DND-41 (cell line): ENCODE measurements at regions not wholly inside any gene's neighbourhood (a gene's known extent, or its start where the extent isn't known, plus 50 kb on each side); places are given as distances from the start of the nearest gene placed in this dataset.
A peak's percentile ranks its signal among the peaks of the same experiment; 100 is the strongest.

Experiments
- ATAC-seq: fragments of 200-7000 bp; cut with Tn5 transposase; 3 replicates; pipeline ENCODE4 v1.9.1; 2021; ENCODE audit warnings: low read depth; ENCODE audit not compliant: insufficient read depth
- DNase-seq: peaks from one replicate; pipeline ENCODE4 v3.0.0-alpha.2; 2020
- H2AFZ ChIP-seq: 2 replicates; pipeline ENCODE4 v1.6.0; 2012; ENCODE audit warnings: low read depth, low read length
- H3K27ac ChIP-seq: 2 replicates; pipeline ENCODE4 v1.5.1; 2012; ENCODE audit warnings: low read length, inconsistent platforms
- H3K27me3 ChIP-seq: fragments of 200-600 bp; sonication (generic); 2 replicates; pipeline ENCODE4 v1.6.0; 2012; ENCODE audit warnings: low read length, mild to moderate bottlenecking, inconsistent platforms; ENCODE audit not compliant: insufficient read depth, poor library complexity
- H3K36me3 ChIP-seq: 2 replicates; pipeline ENCODE4 v1.5.1; 2012; ENCODE audit warnings: low read length, inconsistent platforms; ENCODE audit not compliant: insufficient read depth
- H3K4me1 ChIP-seq: 2 replicates; pipeline ENCODE4 v1.5.1; 2012; ENCODE audit warnings: mild to moderate bottlenecking, low read length; ENCODE audit not compliant: insufficient read depth
- H3K4me2 ChIP-seq: 2 replicates; pipeline ENCODE4 v1.6.0; 2012; ENCODE audit warnings: mild to moderate bottlenecking, moderate library complexity, low read length, inconsistent platforms; ENCODE audit not compliant: insufficient read depth
- H3K4me3 ChIP-seq, 2 experiments: fragments of 200-600 bp in 1 of 2; shearing (Covaris generic) in 1 of 2; 2 replicates each; pipeline ENCODE4 v1.5.1; 2012 to 2016; ENCODE audit warnings: inconsistent platforms in 2 of 2, low read length in 2 of 2, mild to moderate bottlenecking in 2 of 2, low read depth in 1 of 2, moderate library complexity in 1 of 2
- H3K79me2 ChIP-seq: 2 replicates; pipeline ENCODE4 v1.6.0; 2012; ENCODE audit warnings: low read length, inconsistent platforms; ENCODE audit not compliant: insufficient read depth
- H3K9ac ChIP-seq: 2 replicates; pipeline ENCODE4 v1.6.0; 2012; ENCODE audit warnings: low read depth, mild to moderate bottlenecking, inconsistent platforms, low read length, moderate library complexity
- H3K9me3 ChIP-seq: 2 replicates; pipeline ENCODE4 v1.5.1; 2012; ENCODE audit warnings: low read length, moderate library complexity, mild to moderate bottlenecking, inconsistent platforms; ENCODE audit not compliant: insufficient read depth, severe bottlenecking
- H4K20me1 ChIP-seq: 2 replicates; pipeline ENCODE4 v1.6.0; 2012; ENCODE audit warnings: low read length; ENCODE audit not compliant: insufficient read depth
- EZH2 ChIP-seq: IDR thresholded peaks from 3 replicates; pipeline ENCODE4 v1.6.1; 2012; ENCODE audit warnings: borderline replicate concordance, low read depth, mild to moderate bottlenecking, moderate library complexity, low read length, inconsistent platforms; ENCODE audit not compliant: severe bottlenecking
- TF ChIP-seq, protein P1 (sequence below): IDR thresholded peaks from 2 replicates; pipeline ENCODE4 v1.5.1; 2012; ENCODE audit warnings: borderline replicate concordance, low read length, moderate library complexity, mild to moderate bottlenecking; ENCODE audit not compliant: poor library complexity, severe bottlenecking; ENCODE audit errors: extremely low read depth

DNA sequence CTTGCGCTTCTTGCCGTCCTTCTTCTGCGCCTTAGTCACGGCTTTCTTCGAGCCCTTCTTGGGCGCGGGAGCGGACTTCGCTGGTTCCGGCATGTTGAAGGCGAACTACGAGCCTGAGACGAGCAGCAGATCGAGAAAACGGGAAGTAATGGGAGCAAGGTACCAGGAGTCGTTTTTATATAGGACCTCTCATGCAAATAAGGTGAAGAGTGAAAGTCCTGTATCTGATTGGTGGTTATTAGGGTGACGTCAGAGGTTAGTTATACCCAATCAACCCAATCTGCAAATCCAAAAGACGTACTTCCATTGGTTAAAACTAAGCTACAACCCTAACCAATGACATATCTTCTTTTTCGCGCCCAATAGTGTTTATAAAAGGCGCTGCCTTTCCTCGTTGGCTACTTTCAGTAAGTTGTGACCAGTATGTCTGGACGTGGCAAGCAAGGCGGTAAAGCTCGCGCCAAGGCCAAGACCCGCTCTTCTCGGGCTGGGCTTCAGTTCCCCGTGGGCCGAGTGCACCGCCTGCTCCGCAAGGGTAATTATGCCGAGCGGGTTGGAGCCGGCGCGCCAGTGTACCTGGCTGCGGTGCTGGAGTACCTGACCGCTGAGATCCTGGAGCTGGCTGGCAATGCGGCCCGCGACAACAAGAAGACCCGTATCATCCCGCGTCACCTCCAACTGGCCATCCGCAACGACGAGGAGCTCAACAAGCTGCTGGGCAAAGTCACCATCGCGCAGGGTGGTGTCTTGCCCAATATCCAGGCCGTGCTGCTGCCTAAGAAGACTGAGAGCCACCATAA is 100.6 kb upstream of the PRSS16 start:
- Histone ChIP-seq H4K20me1 (no peaks in the 10 kb centered on the region), H3K36me3 (no peaks in the 10 kb centered on the region; the same call in 1 of the 2 replicates), H3K4me2 (peak overlapping the region; percentile 74), H3K27ac (peak overlapping the region; percentile 100), H3K4me1 (peaks cover 61% of the 10 kb centered on the region), H3K4me3 (peak overlapping the region; percentile 47 to 73; a peak in 3 of 4 replicates), H3K27me3 (no peaks in the 10 kb centered on the region), H3K79me2 (peaks cover 51% of the 10 kb centered on the region), H3K9me3 (no peaks in the 10 kb centered on the region), H2AFZ (no peak overlapping the region), H3K9ac (peak overlapping the region; percentile 94)
- peak; percentile 91 for DNase-seq
- TF ChIP-seq, protein P1, sequence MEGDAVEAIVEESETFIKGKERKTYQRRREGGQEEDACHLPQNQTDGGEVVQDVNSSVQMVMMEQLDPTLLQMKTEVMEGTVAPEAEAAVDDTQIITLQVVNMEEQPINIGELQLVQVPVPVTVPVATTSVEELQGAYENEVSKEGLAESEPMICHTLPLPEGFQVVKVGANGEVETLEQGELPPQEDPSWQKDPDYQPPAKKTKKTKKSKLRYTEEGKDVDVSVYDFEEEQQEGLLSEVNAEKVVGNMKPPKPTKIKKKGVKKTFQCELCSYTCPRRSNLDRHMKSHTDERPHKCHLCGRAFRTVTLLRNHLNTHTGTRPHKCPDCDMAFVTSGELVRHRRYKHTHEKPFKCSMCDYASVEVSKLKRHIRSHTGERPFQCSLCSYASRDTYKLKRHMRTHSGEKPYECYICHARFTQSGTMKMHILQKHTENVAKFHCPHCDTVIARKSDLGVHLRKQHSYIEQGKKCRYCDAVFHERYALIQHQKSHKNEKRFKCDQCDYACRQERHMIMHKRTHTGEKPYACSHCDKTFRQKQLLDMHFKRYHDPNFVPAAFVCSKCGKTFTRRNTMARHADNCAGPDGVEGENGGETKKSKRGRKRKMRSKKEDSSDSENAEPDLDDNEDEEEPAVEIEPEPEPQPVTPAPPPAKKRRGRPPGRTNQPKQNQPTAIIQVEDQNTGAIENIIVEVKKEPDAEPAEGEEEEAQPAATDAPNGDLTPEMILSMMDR, result no peak
- no peak for TF ChIP-seq EZH2
- peak; percentile 58 for ATAC-seq

DNA sequence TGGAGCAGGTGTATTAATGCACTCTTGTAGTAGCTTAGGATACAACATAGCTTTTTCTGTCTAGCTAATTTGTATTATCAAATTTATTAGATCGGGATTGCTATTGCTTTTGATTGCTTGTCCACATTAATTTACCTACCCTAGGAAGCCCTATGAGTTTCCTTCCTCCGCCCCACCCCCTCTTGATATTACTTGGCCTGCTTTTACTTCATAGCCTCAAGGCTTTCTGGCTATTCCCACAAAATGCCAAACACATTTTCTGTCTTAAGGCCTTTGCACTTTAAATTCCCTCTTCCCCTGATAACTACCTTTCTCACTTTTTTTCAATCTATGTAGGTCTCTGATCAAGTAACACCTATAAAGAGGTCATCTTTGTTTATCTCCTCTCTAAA is 99.1 kb upstream of the PRSS16 start:
- Histone ChIP-seq H3K27me3 (no peaks in the 10 kb centered on the region), H3K9me3 (no peaks in the 10 kb centered on the region), H3K4me3 (peak overlapping the region in 1 of 2 experiments; percentile 73; a peak in 1 of 4 replicates), H4K20me1 (no peaks in the 10 kb centered on the region), H3K4me2 (peak overlapping the region; percentile 74; the same call in 1 of the 2 replicates), H2AFZ (no peak overlapping the region), H3K27ac (peak overlapping the region; percentile 100), H3K9ac (peak overlapping the region; percentile 90), H3K4me1 (peaks cover 46% of the 10 kb centered on the region), H3K79me2 (peaks cover 36% of the 10 kb centered on the region), H3K36me3 (no peaks in the 10 kb centered on the region; the same call in 1 of the 2 replicates)
- no peak for ATAC-seq
- no peak for TF ChIP-seq EZH2
- TF ChIP-seq, protein P1, result no peak
- DNase-seq, result no peak

DNA sequence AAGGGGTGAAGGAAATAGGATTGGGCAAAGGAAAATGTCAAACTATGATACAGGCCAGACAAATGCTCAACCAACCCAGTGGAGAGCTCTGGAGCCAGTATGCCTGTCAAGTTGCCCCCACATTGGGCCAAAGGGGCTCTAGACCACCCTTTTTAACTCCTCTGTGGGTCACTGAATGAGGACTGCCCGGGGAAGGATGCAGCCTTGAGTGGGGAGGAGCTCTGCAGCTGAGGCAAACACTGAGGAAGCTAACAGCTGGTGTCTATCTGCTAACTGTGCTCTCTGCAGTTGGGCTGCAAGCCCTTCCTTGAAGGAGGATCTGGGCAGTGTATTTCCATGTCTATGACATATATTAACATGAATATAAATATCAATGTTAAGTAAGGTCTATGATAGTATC is 98.4 kb upstream of the PRSS16 start:
- Histone ChIP-seq H3K79me2 (peaks cover 29% of the 10 kb centered on the region), H3K4me2 (peak overlapping the region; percentile 27), H3K9ac (peak overlapping the region; percentile 90), H4K20me1 (no peaks in the 10 kb centered on the region), H3K36me3 (no peaks in the 10 kb centered on the region; the same call in 1 of the 2 replicates), H2AFZ (no peak overlapping the region), H3K27me3 (no peaks in the 10 kb centered on the region), H3K27ac (peak overlapping the region; percentile 57), H3K4me3 (peak overlapping the region in 1 of 2 experiments; percentile 4; a peak in 1 of 4 replicates), H3K4me1 (peaks cover 39% of the 10 kb centered on the region), H3K9me3 (no peaks in the 10 kb centered on the region)
- TF ChIP-seq, protein P1, result no peak
- TF ChIP-seq EZH2, result no peak
- DNase-seq, result peak; percentile 54
- no peak; the same call in 2 of the 3 replicates for ATAC-seq
